Left lobe of liver (tissue), 2 donors: ENCODE measurements at regions not wholly inside any gene's neighbourhood (a gene's known extent, or its start where the extent isn't known, plus 50 kb on each side); places are given as distances from the start of the nearest gene placed in this dataset.
"Not testable (repeated sequence)": the region's sequence is repeated elsewhere in the genome, so short reads cannot be mapped to it uniquely, and the experiment has no call there.

Source experiments
- ATAC-seq: fragments of 200-7000 bp; cut with Tn5 transposase; one replicate; pipeline ENCODE4 v1.9.1; 2020; ENCODE audit warnings: mild to moderate bottlenecking, moderate library complexity
- DNase-seq: peaks from one replicate; pipeline ENCODE4 v3.0.0-alpha.2; 2020; ENCODE audit warnings: low spot score
- donor health status: DM: no; HTN: no; CAD: no; lungs with moderate emphysema.
- donor health status: DM: no; HTN: yes; CAD: no.

GRCh38 chr5:2849429-2849828, 98.0 kb upstream of the IRX2 start:
- DNase-seq, result no peak
- ATAC-seq, result no peak

DNA sequence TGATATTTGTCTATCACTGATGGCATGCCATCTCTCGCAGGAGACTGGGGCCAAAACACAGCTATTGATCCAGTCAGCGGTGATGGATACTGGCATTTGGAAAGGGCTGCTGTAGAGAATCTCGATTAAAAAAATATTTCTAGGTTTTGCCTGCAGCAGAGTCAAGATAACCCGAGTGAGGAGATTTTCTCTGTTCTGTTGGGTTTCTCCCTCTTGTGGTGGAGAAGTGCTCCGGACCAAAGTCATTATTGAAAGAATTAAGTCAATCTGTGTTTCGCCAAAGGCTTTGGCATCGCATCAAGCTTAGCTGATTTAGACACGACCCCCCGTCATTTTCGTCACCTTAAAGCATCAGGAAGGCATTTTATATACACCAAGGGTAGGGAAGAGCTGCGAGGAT, 97.1 kb upstream of the IRX2 start:
- DNase-seq (no peak), ATAC-seq (no peak)

DNA sequence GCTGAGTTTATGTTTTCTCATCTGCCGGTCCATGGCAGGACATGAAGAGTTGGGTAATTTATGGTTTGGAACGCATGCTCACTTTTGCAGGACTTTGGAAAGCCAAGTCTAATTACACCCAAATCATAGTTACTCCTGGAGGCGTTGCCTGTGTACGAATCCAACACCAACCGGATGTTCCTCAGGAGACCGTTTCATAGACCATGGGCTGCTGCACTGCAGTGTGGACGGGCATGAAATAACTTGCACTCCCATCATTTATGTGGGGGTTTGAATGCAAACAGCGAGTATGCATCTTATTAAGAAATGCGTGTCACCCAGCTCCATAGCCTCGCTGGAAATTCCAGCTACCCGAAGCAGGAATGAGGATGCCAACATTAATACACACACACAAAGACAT, 96.1 kb upstream of the IRX2 start:
- DNase-seq (no peak), ATAC-seq (no peak)

GRCh38 chr5:2841208-2841607, 89.7 kb upstream of the IRX2 start:
- DNase-seq (no peak), ATAC-seq (no peak)

DNA sequence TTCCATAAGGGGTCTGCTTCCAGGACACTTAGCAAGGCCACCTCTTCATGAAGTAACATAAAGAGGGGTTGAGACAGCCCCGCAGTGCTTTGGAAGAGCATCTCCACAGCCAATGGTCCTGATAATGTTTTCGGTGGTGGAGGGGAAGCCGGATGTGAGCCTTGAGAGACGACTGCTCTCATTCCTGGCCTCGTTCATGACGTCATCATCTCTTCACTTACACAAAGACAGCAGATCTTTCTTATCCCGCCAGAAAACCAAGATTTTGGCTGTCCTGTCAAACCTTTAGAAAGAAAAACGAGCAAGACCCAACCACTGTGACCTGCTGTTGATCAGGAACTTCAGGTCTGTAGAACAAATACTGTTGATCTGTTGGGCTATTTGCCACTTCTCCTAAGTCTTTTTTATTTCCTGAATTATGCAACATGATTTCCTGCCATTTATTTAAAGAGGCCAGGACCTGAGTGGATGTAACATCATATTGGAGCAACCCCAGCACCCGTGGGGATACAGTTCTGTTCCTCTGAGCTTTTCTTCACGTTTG, 89.0 kb upstream of the IRX2 start:
- ATAC-seq (no peak), DNase-seq (no peak)

- no peak for DNase-seq
- ATAC-seq, result no peak
These were observed 84.7 kb upstream of the IRX2 start for GRCh38 chr5:2836133-2836532.

- no peak for DNase-seq
- no peak for ATAC-seq
These were observed 82.1 kb upstream of the IRX2 start for GRCh38 chr5:2833556-2833955.

DNA sequence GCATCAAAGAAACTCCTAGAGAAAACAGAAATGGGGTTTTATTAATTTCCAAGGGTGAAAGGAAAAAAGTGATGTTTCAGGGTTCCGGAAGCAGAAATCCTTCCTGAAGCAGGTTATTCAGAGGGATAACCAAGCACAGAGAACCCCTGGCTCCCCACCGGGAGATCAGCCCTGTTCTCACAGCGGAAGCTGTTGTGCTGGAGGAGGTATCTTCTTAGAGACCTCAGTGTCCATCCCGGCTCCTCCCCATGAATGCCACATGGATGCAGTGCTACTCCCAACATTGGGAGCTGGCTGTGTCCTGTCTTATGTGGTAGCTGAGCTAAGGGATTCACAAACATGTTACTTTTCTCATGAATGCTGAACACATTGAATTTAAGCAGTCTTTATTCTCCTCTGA, 80.9 kb upstream of the IRX2 start:
- ATAC-seq (no peak), DNase-seq (no peak)

GRCh38 chr5:2829239-2829638, 77.8 kb upstream of the IRX2 start:
- DNase-seq, result no peak
- ATAC-seq, result no peak

GRCh38 chr5:2818936-2819335, 67.5 kb upstream of the IRX2 start:
- DNase-seq (no peak), ATAC-seq (no peak)

DNA sequence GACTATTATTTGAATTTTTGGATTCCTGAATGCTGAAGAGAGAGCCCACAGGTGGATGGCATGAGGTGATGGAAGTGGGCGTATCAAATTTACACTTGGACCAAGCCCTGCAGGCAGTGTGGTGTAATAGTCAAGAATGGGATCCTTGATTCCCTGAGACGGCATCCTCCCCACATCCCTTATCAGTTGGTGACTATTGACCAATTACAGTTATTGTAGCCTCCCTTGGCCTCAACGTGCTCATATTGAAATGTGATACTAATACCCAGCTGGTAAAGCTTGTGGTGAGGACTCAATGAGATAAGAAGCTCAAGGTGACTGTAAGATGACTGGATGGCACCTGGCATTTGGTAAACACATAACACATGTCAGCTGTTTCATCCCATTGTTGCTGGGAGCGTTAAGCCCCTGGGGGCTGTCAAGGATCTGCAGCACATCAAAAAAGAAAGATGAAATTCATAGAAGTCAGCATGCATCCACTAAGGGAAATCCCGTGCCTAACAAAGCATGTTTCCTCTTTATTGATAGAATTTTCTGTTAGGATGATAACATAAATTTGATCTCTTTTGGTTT, 65.6 kb upstream of the IRX2 start:
- no peak for DNase-seq

DNA sequence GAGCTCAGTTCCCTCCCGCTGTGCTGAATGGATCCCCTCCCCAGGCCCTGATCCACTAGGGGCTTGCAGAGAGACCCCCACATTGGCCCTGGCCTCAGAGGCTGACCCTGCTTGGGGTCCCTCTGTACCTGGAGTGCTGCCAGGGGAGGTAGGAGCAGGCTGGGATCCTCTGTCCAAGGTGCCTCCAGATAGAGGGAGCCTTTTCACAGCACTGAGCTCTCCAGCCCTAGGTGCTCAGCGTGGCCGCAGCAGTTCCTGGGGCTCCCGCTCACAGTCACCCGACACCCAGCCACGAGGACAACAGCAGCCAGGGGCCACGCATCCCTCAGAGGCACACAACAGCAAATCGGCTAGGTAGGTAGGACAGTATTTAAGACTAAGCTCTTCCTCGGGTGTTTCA, 62.2 kb upstream of the IRX2 start:
- DNase-seq, result no peak
- ATAC-seq, result no peak

More for the DNA sequence above, 65.6 kb upstream of the IRX2 start:
- no peak for ATAC-seq

- ATAC-seq, result no peak
- DNase-seq, result no peak
These were observed 59.2 kb upstream of the IRX2 start for GRCh38 chr5:2810644-2811043.

GRCh38 chr5:2807244-2807643, 55.8 kb upstream of the IRX2 start:
- not testable (repeated sequence) for ATAC-seq

DNA sequence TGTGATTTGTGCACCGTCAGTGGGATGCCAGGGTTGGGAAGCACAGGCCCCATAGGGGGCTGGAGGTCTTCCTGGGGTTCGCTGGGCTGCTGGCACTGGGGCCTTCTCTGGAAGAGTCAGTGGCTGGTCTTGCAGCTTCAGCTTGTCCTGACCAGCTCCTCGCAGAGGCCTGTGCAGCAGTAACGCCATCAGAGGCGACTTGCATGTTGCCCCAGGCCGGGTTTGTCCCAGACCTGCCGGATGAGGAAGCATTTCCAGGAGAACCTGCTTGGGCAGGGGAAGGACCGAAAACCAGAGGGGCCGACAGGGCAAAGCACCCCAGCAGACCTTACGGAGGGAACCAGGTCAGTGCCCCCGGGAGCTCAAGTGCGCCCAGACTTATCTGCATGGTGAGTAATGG, 54.7 kb upstream of the IRX2 start:
- no peak for DNase-seq

More at GRCh38 chr5:2807244-2807643, 55.8 kb upstream of the IRX2 start:
- DNase-seq, result not testable (repeated sequence)

GRCh38 chr5:2805080-2805479, 53.6 kb upstream of the IRX2 start:
- ATAC-seq (no peak), DNase-seq (no peak)

More for the DNA sequence above, 54.7 kb upstream of the IRX2 start:
- no peak for ATAC-seq

GRCh38 chr5:2803751-2804150, 52.3 kb upstream of the IRX2 start:
- ATAC-seq (no peak), DNase-seq (no peak)

GRCh38 chr5:2802693-2803365, 51.4 kb upstream of the IRX2 start:
- no peak for ATAC-seq
- DNase-seq, result no peak

- DNase-seq, result no peak
- ATAC-seq, result no peak
These were observed 50.4 kb upstream of the IRX2 start for GRCh38 chr5:2801577-2802525.
